ENCODE measurements at regions not wholly inside any gene's neighbourhood (a gene's known extent, or its start where the extent isn't known, plus 50 kb on each side); places are given as distances from the start of the nearest gene placed in this dataset.

- no peak for DNase-seq (ENCODE audit: low spot score)
- WGBS (ENCODE audit: low lambda C conversion rate, missing lambda C conversion rate) = 87% methylated on average over 5 of the region's 5 CpGs
- TF ChIP-seq EZH2phosphoT487 (IDR thresholded peaks at IDR 0.05; ENCODE audit: low read depth, severe bottlenecking, unreplicated experiment) = no peak
- TF ChIP-seq CTCF (IDR thresholded peaks at IDR 0.05; ENCODE audit: poor library complexity) = no peak
- TF ChIP-seq EZH2 (IDR thresholded peaks at IDR 0.05; ENCODE audit: borderline replicate concordance) = no peak
- H3K9me2 ChIP-seq (replicated peaks; ENCODE audit: insufficient read depth) = no peaks in the 10 kb centered on the region
- H4K20me1 ChIP-seq (ENCODE audit: insufficient read depth, poor library complexity, severe bottlenecking) = no peaks in the 10 kb centered on the region
- no peaks in the 10 kb centered on the region for H3K4me1 ChIP-seq (ENCODE audit: insufficient read depth)
- H3K27me3 ChIP-seq = peaks cover 5% of the 10 kb centered on the region
- no peak overlapping the region for H2AFZ ChIP-seq
- no peaks in the 10 kb centered on the region for H3K9me3 ChIP-seq (ENCODE audit: low read depth)
- H3K36me3 ChIP-seq (replicated peaks; ENCODE audit: insufficient read depth, low read depth) = no peaks in the 10 kb centered on the region
- no peaks in the 10 kb centered on the region for H3K79me2 ChIP-seq
- H3K27ac ChIP-seq = no peak overlapping the region
- H3K4me3 ChIP-seq = no peak overlapping the region
- H3K4me2 ChIP-seq = no peak overlapping the region
Observed at GRCh38 chr15:96553451-96553850, 223.0 kb downstream of the NR2F2 start.

GRCh38 chr15:96553931-96554330 lies 223.4 kb downstream of the NR2F2 start:
- no peak for DNase-seq (ENCODE audit: low spot score)
- H3K4me3 ChIP-seq = no peak overlapping the region
- WGBS (ENCODE audit: low lambda C conversion rate, missing lambda C conversion rate) = 84% methylated on average over 6 of the region's 6 CpGs
- no peaks in the 10 kb centered on the region for H3K36me3 ChIP-seq (replicated peaks; ENCODE audit: insufficient read depth, low read depth)
- H3K4me1 ChIP-seq (ENCODE audit: insufficient read depth) = no peaks in the 10 kb centered on the region
- no peaks in the 10 kb centered on the region for H3K9me3 ChIP-seq (ENCODE audit: low read depth)
- H3K79me2 ChIP-seq = no peaks in the 10 kb centered on the region
- no peak overlapping the region for H2AFZ ChIP-seq
- no peaks in the 10 kb centered on the region for H3K9me2 ChIP-seq (replicated peaks; ENCODE audit: insufficient read depth)
- H3K27ac ChIP-seq = no peak overlapping the region
- H3K27me3 ChIP-seq = peaks cover 5% of the 10 kb centered on the region
- TF ChIP-seq CTCF (IDR thresholded peaks at IDR 0.05; ENCODE audit: poor library complexity) = no peak
- no peak for TF ChIP-seq EZH2phosphoT487 (IDR thresholded peaks at IDR 0.05; ENCODE audit: low read depth, severe bottlenecking, unreplicated experiment)
- no peak for TF ChIP-seq EZH2 (IDR thresholded peaks at IDR 0.05; ENCODE audit: borderline replicate concordance)
- no peak overlapping the region for H3K4me2 ChIP-seq
- no peaks in the 10 kb centered on the region for H4K20me1 ChIP-seq (ENCODE audit: insufficient read depth, poor library complexity, severe bottlenecking)

GRCh38 chr15:96554541-96554940 lies 224.0 kb downstream of the NR2F2 start:
- Histone ChIP-seq H3K79me2 (no peaks in the 10 kb centered on the region), H3K4me1 (ENCODE audit: insufficient read depth) (no peaks in the 10 kb centered on the region), H2AFZ (no peak overlapping the region), H4K20me1 (ENCODE audit: insufficient read depth, poor library complexity, severe bottlenecking) (no peaks in the 10 kb centered on the region), H3K27me3 (peaks cover 5% of the 10 kb centered on the region), H3K9me3 (ENCODE audit: low read depth) (no peaks in the 10 kb centered on the region), H3K36me3 (replicated peaks; ENCODE audit: insufficient read depth, low read depth) (no peaks in the 10 kb centered on the region), H3K4me3 (no peak overlapping the region), H3K9me2 (replicated peaks; ENCODE audit: insufficient read depth) (no peaks in the 10 kb centered on the region), H3K27ac (no peak overlapping the region), H3K4me2 (no peak overlapping the region)
- TF ChIP-seq EZH2 (IDR thresholded peaks at IDR 0.05; ENCODE audit: borderline replicate concordance) = no peak
- DNase-seq (ENCODE audit: low spot score) = no peak

GRCh38 chr15:96559087-96559486 lies 228.6 kb downstream of the NR2F2 start:
- no peaks in the 10 kb centered on the region for H3K27me3 ChIP-seq
- DNase-seq (ENCODE audit: low spot score) = no peak
- no peak overlapping the region for H3K27ac ChIP-seq
- H3K4me2 ChIP-seq = no peak overlapping the region
- no peaks in the 10 kb centered on the region for H3K79me2 ChIP-seq
- no peaks in the 10 kb centered on the region for H4K20me1 ChIP-seq (ENCODE audit: insufficient read depth, poor library complexity, severe bottlenecking)
- TF ChIP-seq EZH2phosphoT487 (IDR thresholded peaks at IDR 0.05; ENCODE audit: low read depth, severe bottlenecking, unreplicated experiment) = no peak
- TF ChIP-seq EZH2 (IDR thresholded peaks at IDR 0.05; ENCODE audit: borderline replicate concordance) = no peak
- no peak for TF ChIP-seq CTCF (IDR thresholded peaks at IDR 0.05; ENCODE audit: poor library complexity)
- WGBS (ENCODE audit: low lambda C conversion rate, missing lambda C conversion rate) = 96% methylated on average over 1 of the region's 1 CpG
- no peaks in the 10 kb centered on the region for H3K9me3 ChIP-seq (ENCODE audit: low read depth)
- H2AFZ ChIP-seq = no peak overlapping the region
- H3K4me3 ChIP-seq = no peak overlapping the region
- no peaks in the 10 kb centered on the region for H3K9me2 ChIP-seq (replicated peaks; ENCODE audit: insufficient read depth)
- no peaks in the 10 kb centered on the region for H3K4me1 ChIP-seq (ENCODE audit: insufficient read depth)
- H3K36me3 ChIP-seq (replicated peaks; ENCODE audit: insufficient read depth, low read depth) = no peaks in the 10 kb centered on the region
